ENCODE measurements at regions not wholly inside any gene's neighbourhood (a gene's known extent, or its start where the extent isn't known, plus 50 kb on each side); places are given as distances from the start of the nearest gene placed in this dataset.

DNA sequence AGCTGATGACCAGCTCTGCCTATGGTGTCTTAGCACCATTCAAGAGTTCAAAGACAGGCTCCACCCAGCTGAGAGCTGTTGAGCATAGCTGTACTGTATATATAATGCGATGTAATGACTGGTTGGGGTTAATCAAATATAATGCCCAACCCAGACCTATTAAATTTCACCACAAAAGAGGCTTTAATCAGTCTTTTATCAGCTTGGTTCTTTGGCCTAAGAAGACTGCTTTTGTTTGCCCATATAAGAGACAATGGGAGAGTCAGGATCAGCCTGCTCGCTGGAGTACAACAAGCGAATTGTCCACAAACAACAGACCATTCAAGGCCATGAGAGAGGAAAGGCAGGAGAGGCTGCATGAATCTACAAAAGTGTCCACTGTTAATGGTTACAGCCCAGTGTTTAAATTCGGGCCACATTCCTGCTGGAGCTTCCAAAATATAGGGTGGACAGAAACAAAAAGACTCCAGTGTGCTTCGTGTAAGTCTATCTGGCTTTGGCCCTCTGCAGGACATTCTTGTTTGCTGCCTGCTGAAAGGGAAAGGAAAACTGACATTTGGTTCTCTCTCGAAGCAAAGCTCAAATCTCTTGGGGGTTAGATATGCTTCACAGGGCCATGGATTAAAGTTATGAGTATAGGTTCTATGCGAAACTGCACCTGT lies 109.2 kb upstream of the FOXN2 start (continued):
- TF ChIP-seq, protein P1, sequence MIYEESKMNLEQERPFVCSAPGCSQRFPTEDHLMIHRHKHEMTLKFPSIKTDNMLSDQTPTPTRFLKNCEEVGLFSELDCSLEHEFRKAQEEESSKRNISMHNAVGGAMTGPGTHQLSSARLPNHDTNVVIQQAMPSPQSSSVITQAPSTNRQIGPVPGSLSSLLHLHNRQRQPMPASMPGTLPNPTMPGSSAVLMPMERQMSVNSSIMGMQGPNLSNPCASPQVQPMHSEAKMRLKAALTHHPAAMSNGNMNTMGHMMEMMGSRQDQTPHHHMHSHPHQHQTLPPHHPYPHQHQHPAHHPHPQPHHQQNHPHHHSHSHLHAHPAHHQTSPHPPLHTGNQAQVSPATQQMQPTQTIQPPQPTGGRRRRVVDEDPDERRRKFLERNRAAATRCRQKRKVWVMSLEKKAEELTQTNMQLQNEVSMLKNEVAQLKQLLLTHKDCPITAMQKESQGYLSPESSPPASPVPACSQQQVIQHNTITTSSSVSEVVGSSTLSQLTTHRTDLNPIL (CRISPR knock-in tag; IDR thresholded peaks at IDR 0.05): no peak
- TF ChIP-seq, protein P2, sequence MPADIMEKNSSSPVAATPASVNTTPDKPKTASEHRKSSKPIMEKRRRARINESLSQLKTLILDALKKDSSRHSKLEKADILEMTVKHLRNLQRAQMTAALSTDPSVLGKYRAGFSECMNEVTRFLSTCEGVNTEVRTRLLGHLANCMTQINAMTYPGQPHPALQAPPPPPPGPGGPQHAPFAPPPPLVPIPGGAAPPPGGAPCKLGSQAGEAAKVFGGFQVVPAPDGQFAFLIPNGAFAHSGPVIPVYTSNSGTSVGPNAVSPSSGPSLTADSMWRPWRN (IDR thresholded peaks at IDR 0.05; ENCODE audit: low read depth): no peak
- TF ChIP-seq, protein P3, sequence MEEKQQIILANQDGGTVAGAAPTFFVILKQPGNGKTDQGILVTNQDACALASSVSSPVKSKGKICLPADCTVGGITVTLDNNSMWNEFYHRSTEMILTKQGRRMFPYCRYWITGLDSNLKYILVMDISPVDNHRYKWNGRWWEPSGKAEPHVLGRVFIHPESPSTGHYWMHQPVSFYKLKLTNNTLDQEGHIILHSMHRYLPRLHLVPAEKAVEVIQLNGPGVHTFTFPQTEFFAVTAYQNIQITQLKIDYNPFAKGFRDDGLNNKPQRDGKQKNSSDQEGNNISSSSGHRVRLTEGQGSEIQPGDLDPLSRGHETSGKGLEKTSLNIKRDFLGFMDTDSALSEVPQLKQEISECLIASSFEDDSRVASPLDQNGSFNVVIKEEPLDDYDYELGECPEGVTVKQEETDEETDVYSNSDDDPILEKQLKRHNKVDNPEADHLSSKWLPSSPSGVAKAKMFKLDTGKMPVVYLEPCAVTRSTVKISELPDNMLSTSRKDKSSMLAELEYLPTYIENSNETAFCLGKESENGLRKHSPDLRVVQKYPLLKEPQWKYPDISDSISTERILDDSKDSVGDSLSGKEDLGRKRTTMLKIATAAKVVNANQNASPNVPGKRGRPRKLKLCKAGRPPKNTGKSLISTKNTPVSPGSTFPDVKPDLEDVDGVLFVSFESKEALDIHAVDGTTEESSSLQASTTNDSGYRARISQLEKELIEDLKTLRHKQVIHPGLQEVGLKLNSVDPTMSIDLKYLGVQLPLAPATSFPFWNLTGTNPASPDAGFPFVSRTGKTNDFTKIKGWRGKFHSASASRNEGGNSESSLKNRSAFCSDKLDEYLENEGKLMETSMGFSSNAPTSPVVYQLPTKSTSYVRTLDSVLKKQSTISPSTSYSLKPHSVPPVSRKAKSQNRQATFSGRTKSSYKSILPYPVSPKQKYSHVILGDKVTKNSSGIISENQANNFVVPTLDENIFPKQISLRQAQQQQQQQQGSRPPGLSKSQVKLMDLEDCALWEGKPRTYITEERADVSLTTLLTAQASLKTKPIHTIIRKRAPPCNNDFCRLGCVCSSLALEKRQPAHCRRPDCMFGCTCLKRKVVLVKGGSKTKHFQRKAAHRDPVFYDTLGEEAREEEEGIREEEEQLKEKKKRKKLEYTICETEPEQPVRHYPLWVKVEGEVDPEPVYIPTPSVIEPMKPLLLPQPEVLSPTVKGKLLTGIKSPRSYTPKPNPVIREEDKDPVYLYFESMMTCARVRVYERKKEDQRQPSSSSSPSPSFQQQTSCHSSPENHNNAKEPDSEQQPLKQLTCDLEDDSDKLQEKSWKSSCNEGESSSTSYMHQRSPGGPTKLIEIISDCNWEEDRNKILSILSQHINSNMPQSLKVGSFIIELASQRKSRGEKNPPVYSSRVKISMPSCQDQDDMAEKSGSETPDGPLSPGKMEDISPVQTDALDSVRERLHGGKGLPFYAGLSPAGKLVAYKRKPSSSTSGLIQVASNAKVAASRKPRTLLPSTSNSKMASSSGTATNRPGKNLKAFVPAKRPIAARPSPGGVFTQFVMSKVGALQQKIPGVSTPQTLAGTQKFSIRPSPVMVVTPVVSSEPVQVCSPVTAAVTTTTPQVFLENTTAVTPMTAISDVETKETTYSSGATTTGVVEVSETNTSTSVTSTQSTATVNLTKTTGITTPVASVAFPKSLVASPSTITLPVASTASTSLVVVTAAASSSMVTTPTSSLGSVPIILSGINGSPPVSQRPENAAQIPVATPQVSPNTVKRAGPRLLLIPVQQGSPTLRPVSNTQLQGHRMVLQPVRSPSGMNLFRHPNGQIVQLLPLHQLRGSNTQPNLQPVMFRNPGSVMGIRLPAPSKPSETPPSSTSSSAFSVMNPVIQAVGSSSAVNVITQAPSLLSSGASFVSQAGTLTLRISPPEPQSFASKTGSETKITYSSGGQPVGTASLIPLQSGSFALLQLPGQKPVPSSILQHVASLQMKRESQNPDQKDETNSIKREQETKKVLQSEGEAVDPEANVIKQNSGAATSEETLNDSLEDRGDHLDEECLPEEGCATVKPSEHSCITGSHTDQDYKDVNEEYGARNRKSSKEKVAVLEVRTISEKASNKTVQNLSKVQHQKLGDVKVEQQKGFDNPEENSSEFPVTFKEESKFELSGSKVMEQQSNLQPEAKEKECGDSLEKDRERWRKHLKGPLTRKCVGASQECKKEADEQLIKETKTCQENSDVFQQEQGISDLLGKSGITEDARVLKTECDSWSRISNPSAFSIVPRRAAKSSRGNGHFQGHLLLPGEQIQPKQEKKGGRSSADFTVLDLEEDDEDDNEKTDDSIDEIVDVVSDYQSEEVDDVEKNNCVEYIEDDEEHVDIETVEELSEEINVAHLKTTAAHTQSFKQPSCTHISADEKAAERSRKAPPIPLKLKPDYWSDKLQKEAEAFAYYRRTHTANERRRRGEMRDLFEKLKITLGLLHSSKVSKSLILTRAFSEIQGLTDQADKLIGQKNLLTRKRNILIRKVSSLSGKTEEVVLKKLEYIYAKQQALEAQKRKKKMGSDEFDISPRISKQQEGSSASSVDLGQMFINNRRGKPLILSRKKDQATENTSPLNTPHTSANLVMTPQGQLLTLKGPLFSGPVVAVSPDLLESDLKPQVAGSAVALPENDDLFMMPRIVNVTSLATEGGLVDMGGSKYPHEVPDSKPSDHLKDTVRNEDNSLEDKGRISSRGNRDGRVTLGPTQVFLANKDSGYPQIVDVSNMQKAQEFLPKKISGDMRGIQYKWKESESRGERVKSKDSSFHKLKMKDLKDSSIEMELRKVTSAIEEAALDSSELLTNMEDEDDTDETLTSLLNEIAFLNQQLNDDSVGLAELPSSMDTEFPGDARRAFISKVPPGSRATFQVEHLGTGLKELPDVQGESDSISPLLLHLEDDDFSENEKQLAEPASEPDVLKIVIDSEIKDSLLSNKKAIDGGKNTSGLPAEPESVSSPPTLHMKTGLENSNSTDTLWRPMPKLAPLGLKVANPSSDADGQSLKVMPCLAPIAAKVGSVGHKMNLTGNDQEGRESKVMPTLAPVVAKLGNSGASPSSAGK (IDR thresholded peaks at IDR 0.05): peak; percentile 61
- TF ChIP-seq HSF4 (CRISPR knock-in tag; IDR thresholded peaks at IDR 0.05; ENCODE audit: borderline replicate concordance): no peak
- TF ChIP-seq, protein P4, sequence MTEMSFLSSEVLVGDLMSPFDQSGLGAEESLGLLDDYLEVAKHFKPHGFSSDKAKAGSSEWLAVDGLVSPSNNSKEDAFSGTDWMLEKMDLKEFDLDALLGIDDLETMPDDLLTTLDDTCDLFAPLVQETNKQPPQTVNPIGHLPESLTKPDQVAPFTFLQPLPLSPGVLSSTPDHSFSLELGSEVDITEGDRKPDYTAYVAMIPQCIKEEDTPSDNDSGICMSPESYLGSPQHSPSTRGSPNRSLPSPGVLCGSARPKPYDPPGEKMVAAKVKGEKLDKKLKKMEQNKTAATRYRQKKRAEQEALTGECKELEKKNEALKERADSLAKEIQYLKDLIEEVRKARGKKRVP (CRISPR knock-in tag; IDR thresholded peaks at IDR 0.05): no peak
- no peak for TF ChIP-seq MEF2D (tag; conservative IDR thresholded peaks at IDR 0.05; ENCODE audit: low read depth)
- TF ChIP-seq ZNF785 (CRISPR knock-in tag; IDR thresholded peaks at IDR 0.05): no peak
- no peak for TF ChIP-seq KLF13 (tag; IDR thresholded peaks at IDR 0.05; ENCODE audit: borderline replicate concordance, low read depth)
- TF ChIP-seq L3MBTL2 (IDR thresholded peaks at IDR 0.05): peak; percentile 74
- TF ChIP-seq HOXB6 (CRISPR knock-in tag; IDR thresholded peaks at IDR 0.05; ENCODE audit: borderline replicate concordance): no peak
- TF ChIP-seq ZKSCAN3 (CRISPR knock-in tag; IDR thresholded peaks at IDR 0.05): no peak
- TF ChIP-seq CTBP1 (IDR thresholded peaks at IDR 0.05; ENCODE audit: borderline replicate concordance): no peak
- TF ChIP-seq ZNF124 (CRISPR knock-in tag; IDR thresholded peaks at IDR 0.05): no peak
- TF ChIP-seq ZNF23 (CRISPR knock-in tag; IDR thresholded peaks at IDR 0.05): no peak
- TF ChIP-seq LEF1 (IDR thresholded peaks at IDR 0.05): no peak

Measured in K562 (cell line).